Smooth muscle cell (in vitro differentiated cells): ENCODE measurements at regions not wholly inside any gene's neighbourhood (a gene's known extent, or its start where the extent isn't known, plus 50 kb on each side); places are given as distances from the start of the nearest gene placed in this dataset.

ENCODE experiments used
- DNase-seq: peaks from one replicate; lab custom pipeline; 2025; ENCODE audit not compliant: unreplicated experiment; lab: John Stamatoyannopoulos, UW
- H2AFZ ChIP-seq: fragments of 200-600 bp; sonication (generic); 2 replicates; pipeline ENCODE4 v1.6.0; 2016; ENCODE audit warnings: antibody characterized with exemption, low read depth, mild to moderate bottlenecking
- H3F3A ChIP-seq: fragments of 200-600 bp; sonication (generic); 2 replicates; pipeline ENCODE4 v1.6.0; 2017; ENCODE audit warnings: antibody characterized with exemption, low read depth
- H3K27ac ChIP-seq: fragments of 200-600 bp; sonication (generic); 2 replicates; pipeline ENCODE4 v1.5.1; 2016; ENCODE audit warnings: low read depth, mild to moderate bottlenecking
- H3K27me3 ChIP-seq: fragments of 200-600 bp; sonication (generic); 2 replicates; pipeline ENCODE4 v1.6.1; 2016; ENCODE audit warnings: low read depth, mild to moderate bottlenecking
- H3K36me3 ChIP-seq: fragments of 200-600 bp; sonication (generic); 2 replicates; pipeline ENCODE4 v1.5.1; 2016; ENCODE audit warnings: low read depth
- H3K4me1 ChIP-seq: fragments of 200-600 bp; sonication (generic); 2 replicates; pipeline ENCODE4 v1.5.1; 2016; ENCODE audit warnings: low read depth
- H3K4me2 ChIP-seq: fragments of 200-600 bp; sonication (generic); 2 replicates; pipeline ENCODE4 v1.6.0; 2016; ENCODE audit warnings: mild to moderate bottlenecking
- H3K4me3 ChIP-seq: fragments of 200-600 bp; sonication (generic); 2 replicates; pipeline ENCODE4 v1.5.1; 2016; ENCODE audit warnings: mild to moderate bottlenecking
- H3K79me2 ChIP-seq: fragments of 200-600 bp; sonication (generic); 2 replicates; pipeline ENCODE4 v1.6.0; 2016; ENCODE audit warnings: low read depth, mild to moderate bottlenecking
- H3K9ac ChIP-seq: fragments of 200-600 bp; sonication (generic); 2 replicates; pipeline ENCODE4 v1.6.0; 2016; ENCODE audit warnings: low read depth
- H3K9me3 ChIP-seq: fragments of 200-600 bp; sonication (generic); replicated peaks from 2 replicates; pipeline ENCODE4 v1.5.1; 2016; ENCODE audit warnings: low read depth
- H4K20me1 ChIP-seq: fragments of 200-600 bp; sonication (generic); 2 replicates; pipeline ENCODE4 v1.6.0; 2016; ENCODE audit warnings: low read depth
- CTCF ChIP-seq: fragments of 200-600 bp; sonication (generic); IDR thresholded peaks from 2 replicates; pipeline ENCODE4 v1.5.1; 2017; ENCODE audit warnings: borderline replicate concordance, mild to moderate bottlenecking, antibody characterized with exemption; ENCODE audit not compliant: insufficient read depth, poor library complexity, severe bottlenecking
- WGBS: methylation state at CpG from one replicate; pipeline ENCODE4 v1.1.7; 2016; ENCODE audit warnings: low lambda C conversion rate; 5-methylcytosine and 5-hydroxymethylcytosine counted together

- 97% methylated on average over 1 of the region's 1 CpG for WGBS
- H3K4me3 ChIP-seq = no peak overlapping the region
- no peak overlapping the region for H3K9ac ChIP-seq
- H2AFZ ChIP-seq = no peak overlapping the region
- no peak for DNase-seq
- H3K4me1 ChIP-seq = no peaks in the 10 kb centered on the region
- no peak for TF ChIP-seq CTCF
- no peak overlapping the region for H3K27ac ChIP-seq
- H3K79me2 ChIP-seq = no peaks in the 10 kb centered on the region
- no peaks in the 10 kb centered on the region for H3K36me3 ChIP-seq
- no peaks in the 10 kb centered on the region for H4K20me1 ChIP-seq
- H3F3A ChIP-seq = peaks cover 6% of the 10 kb centered on the region
- H3K4me2 ChIP-seq = no peak overlapping the region
- H3K9me3 ChIP-seq = no peaks in the 10 kb centered on the region
- H3K27me3 ChIP-seq = no peaks in the 10 kb centered on the region
Measured at GRCh38 chr11:38009932-38010331, 1411.9 kb upstream of the RAG2 start.

GRCh38 chr11:38006466-38006865, 1408.4 kb upstream of the RAG2 start:
- H3K79me2 ChIP-seq = no peaks in the 10 kb centered on the region
- H4K20me1 ChIP-seq = no peaks in the 10 kb centered on the region
- H3K27ac ChIP-seq = no peak overlapping the region
- TF ChIP-seq CTCF = no peak
- H3K9me3 ChIP-seq = no peaks in the 10 kb centered on the region
- no peak overlapping the region for H2AFZ ChIP-seq
- H3K4me2 ChIP-seq = no peak overlapping the region
- no peaks in the 10 kb centered on the region for H3K27me3 ChIP-seq
- no peak overlapping the region for H3K9ac ChIP-seq
- no peaks in the 10 kb centered on the region for H3K36me3 ChIP-seq
- H3K4me1 ChIP-seq = no peaks in the 10 kb centered on the region
- H3K4me3 ChIP-seq = no peak overlapping the region
- no peak for DNase-seq
- H3F3A ChIP-seq = peaks cover 6% of the 10 kb centered on the region

- Histone ChIP-seq H3K4me3 (no peak overlapping the region), H3K9ac (no peak overlapping the region), H2AFZ (peak overlapping the region; percentile 49), H3K4me1 (no peaks in the 10 kb centered on the region), H3K36me3 (no peaks in the 10 kb centered on the region), H3F3A (peaks cover 6% of the 10 kb centered on the region), H3K4me2 (peak overlapping the region; percentile 68), H4K20me1 (no peaks in the 10 kb centered on the region), H3K9me3 (no peaks in the 10 kb centered on the region), H3K27me3 (no peaks in the 10 kb centered on the region), H3K79me2 (no peaks in the 10 kb centered on the region), H3K27ac (peak overlapping the region; percentile 22)
- no peak for DNase-seq
- 79% methylated on average over 2 of the region's 2 CpGs for WGBS
- TF ChIP-seq CTCF = no peak
Measured at GRCh38 chr11:38005597-38005996, 1407.6 kb upstream of the RAG2 start.

GRCh38 chr11:37999171-37999570, 1401.1 kb upstream of the RAG2 start:
- Histone ChIP-seq H3K27me3 (no peaks in the 10 kb centered on the region), H3K9ac (no peak overlapping the region), H3K79me2 (no peaks in the 10 kb centered on the region), H3F3A (no peaks in the 10 kb centered on the region), H2AFZ (no peak overlapping the region), H3K4me2 (no peak overlapping the region), H4K20me1 (no peaks in the 10 kb centered on the region), H3K36me3 (no peaks in the 10 kb centered on the region), H3K27ac (no peak overlapping the region), H3K4me1 (no peaks in the 10 kb centered on the region), H3K9me3 (no peaks in the 10 kb centered on the region), H3K4me3 (no peak overlapping the region)
- TF ChIP-seq CTCF = no peak
- DNase-seq = no peak
- 94% methylated on average over 3 of the region's 3 CpGs for WGBS
